ENCODE measurements at regions not wholly inside any gene's neighbourhood (a gene's known extent, or its start where the extent isn't known, plus 50 kb on each side); places are given as distances from the start of the nearest gene placed in this dataset.
A peak's percentile ranks its signal among the peaks of the same experiment; 100 is the strongest.

DNA sequence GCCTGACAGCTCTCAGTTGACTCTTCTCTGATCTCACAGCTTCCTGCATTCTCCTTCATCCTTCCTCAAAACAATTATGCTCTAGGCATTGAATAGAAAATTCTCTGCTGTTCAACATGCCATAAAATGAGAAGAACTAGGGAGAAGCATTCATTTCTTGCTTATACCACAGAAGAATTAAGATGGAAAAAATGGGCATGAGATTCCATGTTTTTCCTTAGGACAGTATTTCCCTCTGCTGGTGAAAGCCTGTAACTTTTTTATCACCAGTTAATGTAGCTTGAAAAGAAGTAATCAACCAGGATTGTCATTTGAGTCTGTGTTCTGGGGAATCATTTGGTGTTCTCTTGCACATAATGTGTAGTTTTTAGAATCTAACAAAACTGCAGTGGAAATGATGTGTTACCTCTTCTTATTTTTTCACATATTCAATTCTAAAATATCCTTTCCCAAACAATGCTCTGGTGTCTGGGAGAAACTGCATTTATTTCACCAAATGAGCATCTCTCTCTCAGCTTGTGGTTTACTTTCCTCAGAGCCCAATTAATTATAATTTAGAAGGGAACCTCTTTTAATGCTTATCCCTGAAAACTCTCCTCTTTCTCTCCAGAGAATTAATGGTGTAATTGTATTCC lies 92.8 kb upstream of the DCBLD2 start:
- TF ChIP-seq EZH2 (IDR thresholded peaks at IDR 0.05; ENCODE audit: borderline replicate concordance, insufficient read depth, low read length, poor library complexity, severe bottlenecking) (no peak), CTCF (IDR thresholded peaks at IDR 0.05; ENCODE audit: poor library complexity, severe bottlenecking) (peak; percentile 88)

Measured in neural cell (in vitro differentiated cells).